ENCODE measurements at regions not wholly inside any gene's neighbourhood (a gene's known extent, or its start where the extent isn't known, plus 50 kb on each side); places are given as distances from the start of the nearest gene placed in this dataset.

- no peak overlapping the region for H3K9ac ChIP-seq (ENCODE audit: low read depth, low read length)
- H3K27me3 ChIP-seq (ENCODE audit: control insufficient read depth, insufficient read depth, low read length), result no peaks in the 10 kb centered on the region
- no peaks in the 10 kb centered on the region for H3K9me3 ChIP-seq (replicated peaks; ENCODE audit: low read length)
- H3K4me2 ChIP-seq (ENCODE audit: low read length), result no peak overlapping the region
- no peaks in the 10 kb centered on the region for H3K36me3 ChIP-seq (ENCODE audit: insufficient read depth, low read length)
- no peak overlapping the region for H3K4me3 ChIP-seq (ENCODE audit: low read length)
- no peaks in the 10 kb centered on the region for H3K4me1 ChIP-seq (ENCODE audit: control insufficient read depth, insufficient read depth, low read length)
These were observed 385.7 kb upstream of the NR2F2 start for GRCh38 chr15:95944661-95945255.

DNA sequence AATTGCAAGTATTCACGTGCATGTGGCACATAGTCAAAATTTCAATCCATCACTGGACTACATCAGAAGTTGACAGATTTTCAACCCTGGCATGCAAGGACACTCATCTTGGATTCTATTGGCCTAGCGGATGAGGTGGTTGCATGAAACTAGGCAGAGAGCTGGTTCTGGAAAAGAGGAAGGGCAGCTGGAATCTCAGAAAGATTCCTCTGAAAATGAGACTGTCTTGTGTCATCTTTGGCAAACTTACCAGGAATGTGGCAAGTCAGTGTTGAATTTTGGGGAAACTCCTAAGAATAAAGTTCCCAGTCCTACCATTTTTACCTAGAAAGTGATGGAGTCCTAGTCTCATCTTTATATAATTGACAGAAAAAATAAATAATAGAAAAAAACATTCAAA lies 384.3 kb upstream of the NR2F2 start:
- Histone ChIP-seq H3K4me3 (ENCODE audit: low read length) (no peak overlapping the region), H3K9ac (ENCODE audit: low read depth, low read length) (no peak overlapping the region), H3K36me3 (ENCODE audit: insufficient read depth, low read length) (no peaks in the 10 kb centered on the region), H3K27me3 (ENCODE audit: control insufficient read depth, insufficient read depth, low read length) (no peaks in the 10 kb centered on the region), H3K4me2 (ENCODE audit: low read length) (no peak overlapping the region), H3K9me3 (replicated peaks; ENCODE audit: low read length) (no peaks in the 10 kb centered on the region), H3K4me1 (ENCODE audit: control insufficient read depth, insufficient read depth, low read length) (no peaks in the 10 kb centered on the region)

DNA sequence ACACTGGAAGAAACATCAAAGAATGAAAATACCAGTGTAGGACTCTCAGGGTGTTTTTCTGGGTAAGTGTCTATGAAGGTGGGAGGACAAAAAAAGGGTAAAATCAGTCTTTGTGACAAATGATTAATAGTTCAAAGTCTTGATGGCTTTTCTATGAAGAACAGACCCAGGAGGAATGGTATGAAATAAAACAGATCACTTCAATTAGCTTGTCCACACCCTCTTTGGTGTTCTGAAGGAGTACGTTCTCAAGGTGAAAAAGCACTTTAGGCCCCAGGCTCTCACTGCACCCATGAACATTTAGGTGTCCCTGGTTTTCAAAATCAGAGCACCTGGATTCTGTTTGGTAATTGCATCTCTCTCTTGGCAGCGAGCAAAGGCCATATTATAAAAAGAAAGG lies 383.6 kb upstream of the NR2F2 start:
- H3K36me3 ChIP-seq (ENCODE audit: insufficient read depth, low read length), result no peaks in the 10 kb centered on the region

GRCh38 chr15:95948411-95948810 lies 382.1 kb upstream of the NR2F2 start:
- Histone ChIP-seq H3K9ac (ENCODE audit: low read depth, low read length) (no peak overlapping the region), H3K36me3 (ENCODE audit: insufficient read depth, low read length) (no peaks in the 10 kb centered on the region), H3K4me2 (ENCODE audit: low read length) (no peak overlapping the region), H3K4me3 (ENCODE audit: low read length) (no peak overlapping the region), H3K27me3 (ENCODE audit: control insufficient read depth, insufficient read depth, low read length) (no peaks in the 10 kb centered on the region), H3K9me3 (replicated peaks; ENCODE audit: low read length) (no peaks in the 10 kb centered on the region), H3K4me1 (ENCODE audit: control insufficient read depth, insufficient read depth, low read length) (no peaks in the 10 kb centered on the region)

More for the DNA sequence above, 383.6 kb upstream of the NR2F2 start:
- Histone ChIP-seq H3K9ac (ENCODE audit: low read depth, low read length) (no peak overlapping the region), H3K4me3 (ENCODE audit: low read length) (no peak overlapping the region), H3K27me3 (ENCODE audit: control insufficient read depth, insufficient read depth, low read length) (no peaks in the 10 kb centered on the region), H3K4me2 (ENCODE audit: low read length) (no peak overlapping the region), H3K4me1 (ENCODE audit: control insufficient read depth, insufficient read depth, low read length) (no peaks in the 10 kb centered on the region), H3K9me3 (replicated peaks; ENCODE audit: low read length) (no peaks in the 10 kb centered on the region)

DNA sequence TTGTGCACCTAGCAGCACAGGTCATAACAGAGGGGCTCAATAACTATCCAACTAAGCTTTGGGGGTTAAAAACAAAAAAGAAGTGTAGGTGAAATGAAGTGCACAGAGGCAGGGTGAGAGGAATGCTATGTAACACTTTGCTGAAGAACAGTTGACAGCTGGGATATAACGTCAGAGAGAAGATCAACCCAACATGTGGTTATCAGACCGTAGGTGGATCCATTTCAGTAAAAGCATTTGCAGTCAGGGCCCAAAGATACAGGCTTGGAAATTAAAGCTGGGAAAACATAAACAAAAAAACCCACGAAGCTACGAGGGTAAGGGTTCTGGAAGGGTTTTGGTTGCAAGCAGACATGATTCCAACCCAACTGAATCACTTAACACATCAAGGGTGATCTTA lies 377.5 kb upstream of the NR2F2 start:
- no peak overlapping the region for H3K4me2 ChIP-seq (ENCODE audit: low read length)
- H3K27me3 ChIP-seq (ENCODE audit: control insufficient read depth, insufficient read depth, low read length), result no peaks in the 10 kb centered on the region
- no peaks in the 10 kb centered on the region for H3K9me3 ChIP-seq (replicated peaks; ENCODE audit: low read length)
- H3K4me1 ChIP-seq (ENCODE audit: control insufficient read depth, insufficient read depth, low read length), result no peaks in the 10 kb centered on the region
- no peak overlapping the region for H3K4me3 ChIP-seq (ENCODE audit: low read length)
- H3K9ac ChIP-seq (ENCODE audit: low read depth, low read length), result no peak overlapping the region
- no peaks in the 10 kb centered on the region for H3K36me3 ChIP-seq (ENCODE audit: insufficient read depth, low read length)

DNA sequence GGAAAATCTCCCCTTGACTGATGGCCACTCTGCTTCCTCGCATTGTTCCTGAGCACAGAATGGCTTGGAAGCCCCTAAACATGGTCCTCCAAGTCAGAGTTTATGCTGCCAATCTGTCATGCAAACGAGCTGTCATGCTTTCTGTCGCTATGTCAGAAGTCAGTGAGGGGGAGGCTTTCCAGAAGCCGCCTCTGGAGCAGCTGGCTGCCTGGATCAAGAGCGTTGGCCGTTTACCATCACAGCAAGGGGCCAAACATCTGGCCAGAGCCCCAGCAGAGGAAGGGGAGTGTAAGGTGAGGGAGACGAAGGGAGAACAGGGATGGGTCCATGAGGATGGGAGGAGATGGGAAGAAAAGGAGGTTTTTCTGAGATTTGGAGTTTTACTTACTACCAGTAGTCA lies 372.6 kb upstream of the NR2F2 start:
- Histone ChIP-seq H3K9ac (ENCODE audit: low read depth, low read length) (no peak overlapping the region), H3K9me3 (replicated peaks; ENCODE audit: low read length) (no peaks in the 10 kb centered on the region), H3K4me1 (ENCODE audit: control insufficient read depth, insufficient read depth, low read length) (no peaks in the 10 kb centered on the region), H3K4me2 (ENCODE audit: low read length) (no peak overlapping the region), H3K27me3 (ENCODE audit: control insufficient read depth, insufficient read depth, low read length) (no peaks in the 10 kb centered on the region), H3K36me3 (ENCODE audit: insufficient read depth, low read length) (no peaks in the 10 kb centered on the region), H3K4me3 (ENCODE audit: low read length) (no peak overlapping the region)

DNA sequence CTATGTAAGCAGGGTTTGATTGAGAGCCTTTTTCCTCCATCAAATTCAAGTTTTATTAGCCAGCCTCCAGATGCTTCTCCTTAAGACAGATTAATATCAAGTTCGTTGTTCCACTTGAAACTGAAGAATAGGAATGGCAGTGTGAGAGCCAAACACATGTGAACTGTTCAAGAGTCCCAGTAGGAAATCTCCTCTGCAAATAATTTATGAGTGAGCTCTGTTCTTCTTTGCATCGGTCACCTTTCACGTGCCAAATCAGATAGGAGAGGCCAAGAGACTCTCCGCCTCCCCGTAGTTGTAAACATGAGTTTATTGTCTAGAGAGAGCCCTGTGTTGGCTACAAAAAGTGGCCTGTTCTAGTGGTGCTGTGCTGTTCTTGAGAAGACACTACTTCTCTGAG lies 372.1 kb upstream of the NR2F2 start:
- H3K4me1 ChIP-seq (ENCODE audit: control insufficient read depth, insufficient read depth, low read length), result no peaks in the 10 kb centered on the region
- no peak overlapping the region for H3K4me3 ChIP-seq (ENCODE audit: low read length)
- no peak overlapping the region for H3K4me2 ChIP-seq (ENCODE audit: low read length)
- no peaks in the 10 kb centered on the region for H3K27me3 ChIP-seq (ENCODE audit: control insufficient read depth, insufficient read depth, low read length)
- no peaks in the 10 kb centered on the region for H3K36me3 ChIP-seq (ENCODE audit: insufficient read depth, low read length)
- no peak overlapping the region for H3K9ac ChIP-seq (ENCODE audit: low read depth, low read length)
- H3K9me3 ChIP-seq (replicated peaks; ENCODE audit: low read length), result no peaks in the 10 kb centered on the region

DNA sequence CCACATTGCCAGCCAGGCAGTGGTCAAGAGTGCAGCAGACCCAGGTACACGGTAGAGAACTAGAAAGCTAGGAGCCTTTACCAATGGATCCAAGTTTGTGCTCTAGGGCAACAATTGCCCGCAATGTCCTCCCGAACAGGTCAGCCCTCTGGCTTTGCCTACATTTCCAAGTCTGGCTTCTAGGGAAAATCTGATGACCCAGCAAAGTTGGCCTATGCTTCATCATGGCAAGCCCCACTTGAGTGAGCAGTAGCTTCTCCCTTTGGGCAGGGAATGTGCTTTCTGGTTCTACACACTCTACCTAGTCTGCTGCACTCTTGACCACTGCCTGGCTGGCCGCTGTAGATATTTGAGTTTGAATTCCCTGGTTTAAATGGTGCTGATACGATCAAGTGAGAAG lies 361.6 kb upstream of the NR2F2 start:
- H3K4me2 ChIP-seq (ENCODE audit: low read length), result no peak overlapping the region

DNA sequence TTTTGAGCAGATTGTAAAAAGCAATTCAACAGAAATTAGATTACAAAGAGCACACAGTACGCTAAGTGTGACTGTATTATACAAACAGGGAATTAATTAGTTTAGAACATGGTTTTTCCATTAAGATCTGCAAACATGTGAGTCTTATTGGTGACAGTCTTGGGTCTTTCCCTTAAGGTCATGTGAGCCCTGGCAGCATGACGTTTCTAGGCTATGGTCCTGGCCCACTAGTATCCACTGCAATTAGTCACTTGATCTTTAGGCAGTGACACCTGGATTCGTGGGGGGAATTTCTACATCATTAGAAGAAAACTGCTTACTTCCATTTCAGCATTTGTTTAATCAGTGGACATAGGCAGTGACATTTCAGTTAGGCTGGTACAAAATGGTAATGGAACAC lies 360.2 kb upstream of the NR2F2 start:
- H3K4me2 ChIP-seq (ENCODE audit: low read length), result no peak overlapping the region
- H3K9me3 ChIP-seq (replicated peaks; ENCODE audit: low read length), result no peaks in the 10 kb centered on the region
- no peak overlapping the region for H3K4me3 ChIP-seq (ENCODE audit: low read length)
- H3K4me1 ChIP-seq (ENCODE audit: control insufficient read depth, insufficient read depth, low read length), result peaks cover 10% of the 10 kb centered on the region
- H3K9ac ChIP-seq (ENCODE audit: low read depth, low read length), result no peak overlapping the region
- H3K36me3 ChIP-seq (ENCODE audit: insufficient read depth, low read length), result no peaks in the 10 kb centered on the region
- no peaks in the 10 kb centered on the region for H3K27me3 ChIP-seq (ENCODE audit: control insufficient read depth, insufficient read depth, low read length)

More for the DNA sequence above, 361.6 kb upstream of the NR2F2 start:
- H3K36me3 ChIP-seq (ENCODE audit: insufficient read depth, low read length), result no peaks in the 10 kb centered on the region
- no peak overlapping the region for H3K9ac ChIP-seq (ENCODE audit: low read depth, low read length)
- no peaks in the 10 kb centered on the region for H3K9me3 ChIP-seq (replicated peaks; ENCODE audit: low read length)
- no peak overlapping the region for H3K4me3 ChIP-seq (ENCODE audit: low read length)
- peaks cover 10% of the 10 kb centered on the region for H3K4me1 ChIP-seq (ENCODE audit: control insufficient read depth, insufficient read depth, low read length)
- no peaks in the 10 kb centered on the region for H3K27me3 ChIP-seq (ENCODE audit: control insufficient read depth, insufficient read depth, low read length)

DNA sequence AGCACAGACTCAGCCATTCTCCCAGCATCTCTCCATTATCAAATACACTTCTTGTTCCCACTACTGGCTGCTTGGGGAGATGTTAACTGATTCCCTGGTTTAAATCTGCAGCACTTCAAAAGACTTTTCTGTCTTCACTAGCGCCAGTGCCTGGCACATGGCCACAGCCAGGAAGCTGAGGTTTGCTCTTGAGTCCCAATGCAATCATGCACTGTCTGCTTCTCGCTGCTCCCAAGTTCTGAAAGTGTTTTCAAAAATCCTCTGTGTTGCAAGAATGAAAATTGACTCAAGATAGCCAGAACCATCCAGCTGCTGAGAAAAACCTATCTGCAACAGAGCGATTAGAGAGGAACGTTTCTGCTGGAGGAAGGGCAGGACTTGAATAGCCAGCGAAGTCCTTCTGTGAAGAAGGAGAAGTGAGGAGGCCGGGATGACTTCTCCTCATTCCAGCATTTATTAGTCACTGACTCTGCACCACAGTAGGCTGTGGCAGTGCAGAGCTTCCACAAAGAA lies 358.4 kb upstream of the NR2F2 start:
- H3K4me3 ChIP-seq (ENCODE audit: low read length), result peak overlapping the region; percentile 7
- no peaks in the 10 kb centered on the region for H3K36me3 ChIP-seq (ENCODE audit: insufficient read depth, low read length)
- H3K9ac ChIP-seq (ENCODE audit: low read depth, low read length), result no peak overlapping the region
- H3K9me3 ChIP-seq (replicated peaks; ENCODE audit: low read length), result no peaks in the 10 kb centered on the region
- peaks cover 10% of the 10 kb centered on the region for H3K4me1 ChIP-seq (ENCODE audit: control insufficient read depth, insufficient read depth, low read length)
- peak overlapping the region; percentile 37 for H3K4me2 ChIP-seq (ENCODE audit: low read length)
- no peaks in the 10 kb centered on the region for H3K27me3 ChIP-seq (ENCODE audit: control insufficient read depth, insufficient read depth, low read length)

- H3K9ac ChIP-seq (ENCODE audit: low read depth, low read length), result no peak overlapping the region
- no peaks in the 10 kb centered on the region for H3K9me3 ChIP-seq (replicated peaks; ENCODE audit: low read length)
- H3K4me2 ChIP-seq (ENCODE audit: low read length), result no peak overlapping the region
- no peak overlapping the region for H3K4me3 ChIP-seq (ENCODE audit: low read length)
- peaks cover 10% of the 10 kb centered on the region for H3K4me1 ChIP-seq (ENCODE audit: control insufficient read depth, insufficient read depth, low read length)
- H3K36me3 ChIP-seq (ENCODE audit: insufficient read depth, low read length), result no peaks in the 10 kb centered on the region
- H3K27me3 ChIP-seq (ENCODE audit: control insufficient read depth, insufficient read depth, low read length), result no peaks in the 10 kb centered on the region
These were observed 357.7 kb upstream of the NR2F2 start for GRCh38 chr15:95972812-95973211.

DNA sequence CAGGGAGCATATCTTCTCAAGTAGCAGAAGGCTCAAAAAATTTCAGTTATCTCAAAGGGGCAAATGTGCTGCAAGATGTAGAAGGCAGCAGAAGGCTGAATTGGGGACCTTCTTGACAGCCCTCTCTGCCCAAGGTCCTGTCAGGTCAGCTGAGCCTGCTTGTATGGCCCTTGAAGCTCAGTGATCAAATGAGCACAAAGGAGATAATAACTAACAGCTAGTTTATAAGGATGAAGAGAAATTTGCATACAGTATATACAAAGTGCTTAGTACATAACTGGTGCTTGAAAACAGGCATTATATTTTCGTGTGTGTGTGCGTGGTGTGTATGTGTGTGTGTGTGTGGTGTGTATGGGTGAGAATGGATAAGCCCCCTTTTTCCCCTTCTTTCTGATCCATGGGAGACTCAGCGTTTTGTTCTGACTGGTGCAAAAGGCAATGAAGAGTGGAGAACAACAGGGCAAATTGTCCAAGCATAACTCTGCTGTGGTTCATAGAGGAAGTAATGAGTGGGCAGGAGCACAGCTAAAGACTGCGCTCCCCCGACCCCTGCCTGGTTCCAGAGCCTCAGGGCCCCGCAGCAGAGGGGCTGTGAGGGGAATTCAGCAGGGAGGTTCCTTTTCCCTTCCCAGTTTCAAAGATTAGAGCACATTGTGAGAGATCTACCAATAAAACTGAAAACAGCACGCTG lies 356.8 kb upstream of the NR2F2 start:
- Histone ChIP-seq H3K9ac (ENCODE audit: low read depth, low read length) (no peak overlapping the region), H3K4me1 (ENCODE audit: control insufficient read depth, insufficient read depth, low read length) (peaks cover 10% of the 10 kb centered on the region), H3K36me3 (ENCODE audit: insufficient read depth, low read length) (no peaks in the 10 kb centered on the region), H3K4me2 (ENCODE audit: low read length) (no peak overlapping the region), H3K4me3 (ENCODE audit: low read length) (no peak overlapping the region), H3K27me3 (ENCODE audit: control insufficient read depth, insufficient read depth, low read length) (no peaks in the 10 kb centered on the region), H3K9me3 (replicated peaks; ENCODE audit: low read length) (no peaks in the 10 kb centered on the region)
